ENCODE measurements at regions not wholly inside any gene's neighbourhood (a gene's known extent, or its start where the extent isn't known, plus 50 kb on each side); places are given as distances from the start of the nearest gene placed in this dataset.

- no peak overlapping the region for H3K27ac ChIP-seq
- no peak overlapping the region for H2AFZ ChIP-seq
- no peaks in the 10 kb centered on the region for H3K27me3 ChIP-seq (ENCODE audit: control insufficient read depth, insufficient read depth, low read length)
- no peaks in the 10 kb centered on the region for H3K79me2 ChIP-seq
- H3K36me3 ChIP-seq (ENCODE audit: control insufficient read depth, insufficient read depth, low read length), result no peaks in the 10 kb centered on the region
- no peaks in the 10 kb centered on the region for H3K4me1 ChIP-seq
- H3K4me3 ChIP-seq (ENCODE audit: low read depth, low read length), result no peak overlapping the region
- H3K9me3 ChIP-seq (ENCODE audit: control insufficient read depth, low read length), result no peaks in the 10 kb centered on the region
- no peak for TF ChIP-seq CTCF (IDR thresholded peaks at IDR 0.05)
- no peak overlapping the region for H3K4me2 ChIP-seq (ENCODE audit: low read length)
- no peak overlapping the region for H3K9ac ChIP-seq
These were observed 93.8 kb downstream of the RIPK4 start for GRCh38 chr21:41673071-41673470.

- no peak overlapping the region for H2AFZ ChIP-seq
- H3K4me3 ChIP-seq (ENCODE audit: low read depth, low read length), result no peak overlapping the region
- H3K4me1 ChIP-seq, result no peaks in the 10 kb centered on the region
- no peaks in the 10 kb centered on the region for H3K9me3 ChIP-seq (ENCODE audit: control insufficient read depth, low read length)
- no peak overlapping the region for H3K27ac ChIP-seq
- no peaks in the 10 kb centered on the region for H3K36me3 ChIP-seq (ENCODE audit: control insufficient read depth, insufficient read depth, low read length)
- H3K79me2 ChIP-seq, result no peaks in the 10 kb centered on the region
- TF ChIP-seq CTCF (IDR thresholded peaks at IDR 0.05), result no peak
- H3K4me2 ChIP-seq (ENCODE audit: low read length), result no peak overlapping the region
- H3K9ac ChIP-seq, result no peak overlapping the region
- no peaks in the 10 kb centered on the region for H3K27me3 ChIP-seq (ENCODE audit: control insufficient read depth, insufficient read depth, low read length)
These were observed 94.3 kb downstream of the RIPK4 start for GRCh38 chr21:41672543-41672915.

- no peak overlapping the region for H3K27ac ChIP-seq
- H2AFZ ChIP-seq, result no peak overlapping the region
- H3K9ac ChIP-seq, result no peak overlapping the region
- no peak overlapping the region for H3K4me2 ChIP-seq (ENCODE audit: low read length)
- no peak overlapping the region for H3K4me3 ChIP-seq (ENCODE audit: low read depth, low read length)
- no peak for TF ChIP-seq CTCF (IDR thresholded peaks at IDR 0.05)
- no peaks in the 10 kb centered on the region for H3K36me3 ChIP-seq (ENCODE audit: control insufficient read depth, insufficient read depth, low read length)
- H3K9me3 ChIP-seq (ENCODE audit: control insufficient read depth, low read length), result no peaks in the 10 kb centered on the region
- H3K4me1 ChIP-seq, result no peaks in the 10 kb centered on the region
- no peaks in the 10 kb centered on the region for H3K27me3 ChIP-seq (ENCODE audit: control insufficient read depth, insufficient read depth, low read length)
- H3K79me2 ChIP-seq, result no peaks in the 10 kb centered on the region
These were observed 94.9 kb downstream of the RIPK4 start for GRCh38 chr21:41671859-41672542.

- no peak overlapping the region for H3K4me3 ChIP-seq (ENCODE audit: low read depth, low read length)
These were observed 95.6 kb downstream of the RIPK4 start for GRCh38 chr21:41671212-41671762.

More at GRCh38 chr21:41671212-41671762, 95.6 kb downstream of the RIPK4 start:
- Histone ChIP-seq H3K79me2 (no peaks in the 10 kb centered on the region), H3K4me2 (ENCODE audit: low read length) (no peak overlapping the region), H3K27ac (no peak overlapping the region), H3K36me3 (ENCODE audit: control insufficient read depth, insufficient read depth, low read length) (no peaks in the 10 kb centered on the region), H3K4me1 (no peaks in the 10 kb centered on the region), H3K9ac (no peak overlapping the region), H3K9me3 (ENCODE audit: control insufficient read depth, low read length) (no peaks in the 10 kb centered on the region), H3K27me3 (ENCODE audit: control insufficient read depth, insufficient read depth, low read length) (no peaks in the 10 kb centered on the region), H2AFZ (no peak overlapping the region)
- TF ChIP-seq CTCF (IDR thresholded peaks at IDR 0.05), result no peak

Measured in parathyroid adenoma (tissue), 2 donors.